IMR-90 (cell line): ENCODE measurements at regions not wholly inside any gene's neighbourhood (a gene's known extent, or its start where the extent isn't known, plus 50 kb on each side); places are given as distances from the start of the nearest gene placed in this dataset.

Experiments used
- ATAC-seq: fragments of 200-7000 bp; cut with Tn5 transposase; 2 replicates; pipeline ENCODE4 v1.9.1; 2020; ENCODE audit warnings: low read depth, mild to moderate bottlenecking, moderate library complexity
- BruUV-seq: library from RNA; stranded (reverse); fragments of 400-500 nt; replicated peaks from 2 replicates; lab custom pipeline; 2021; lab: Mats Ljungman, UMichigan
- CTCF ChIA-PET: fragments of 300-600 bp; formaldehyde crosslinking; extraction: SDS; loops from one replicate; lab custom pipeline; 2021; ENCODE audit warnings: antibody characterized with exemption; lab: Yijun Ruan, JAX
- POLR2A ChIA-PET: fragments of 300-600 bp; sonication (Branson Sonifier 250); formaldehyde crosslinking; loops from one replicate; lab custom pipeline; 2022; ENCODE audit warnings: antibody characterized with exemption; ENCODE audit not compliant: unreplicated experiment; lab: Charles Lee
- DNase-seq: peaks from one replicate; pipeline ENCODE4 v3.0.0; 2013
- H2AFZ ChIP-seq: replicated peaks from 2 replicates; pipeline ENCODE3; 2013; ENCODE audit warnings: low read length, mild to moderate bottlenecking; ENCODE audit not compliant: poor library complexity
- H2AK5ac ChIP-seq: 2 replicates; pipeline ENCODE4 v1.6.1; 2013; ENCODE audit warnings: low read depth, low read length, inconsistent platforms
- H2AK9ac ChIP-seq: replicated peaks from 2 replicates; pipeline ENCODE3; 2013; ENCODE audit warnings: mild to moderate bottlenecking, low read depth, low read length, moderate library complexity; ENCODE audit not compliant: poor library complexity
- H2BK120ac ChIP-seq: 2 replicates; pipeline ENCODE4 v1.6.1; 2013; ENCODE audit warnings: low read depth, low read length, inconsistent platforms
- H2BK15ac ChIP-seq: 3 replicates; pipeline ENCODE4 v1.6.1; 2013; ENCODE audit warnings: low read depth, low read length, inconsistent platforms
- H2BK20ac ChIP-seq: 2 replicates; pipeline ENCODE4 v1.6.1; 2013; ENCODE audit warnings: low read depth, mild to moderate bottlenecking, inconsistent platforms, low read length, moderate library complexity
- H2BK5ac ChIP-seq: 2 replicates; pipeline ENCODE4 v1.6.1; 2013; ENCODE audit warnings: mild to moderate bottlenecking, low read depth, low read length, inconsistent platforms; ENCODE audit not compliant: poor library complexity, severe bottlenecking
- H3K14ac ChIP-seq: replicated peaks from 2 replicates; pipeline ENCODE4 v1.6.1; 2013; ENCODE audit warnings: low read depth, low read length, inconsistent platforms
- H3K18ac ChIP-seq: 2 replicates; pipeline ENCODE4 v1.6.1; 2013; ENCODE audit warnings: low read depth, low read length, control low read depth
- H3K23ac ChIP-seq: 2 replicates; pipeline ENCODE4 v1.6.1; 2013; ENCODE audit warnings: low read depth, low read length, inconsistent platforms
- H3K27ac ChIP-seq: 2 replicates; pipeline ENCODE4 v1.5.1; 2013; ENCODE audit warnings: mild to moderate bottlenecking, control low read depth, low read length; ENCODE audit not compliant: insufficient read depth
- H3K27me3 ChIP-seq: 2 replicates; pipeline ENCODE4 v1.6.1; 2013; ENCODE audit warnings: low read length; ENCODE audit not compliant: control insufficient read depth, insufficient read depth
- H3K36me3 ChIP-seq: 2 replicates; pipeline ENCODE4 v1.6.1; 2013; ENCODE audit warnings: low read length, mixed read lengths; ENCODE audit not compliant: control insufficient read depth, insufficient read depth
- H3K4ac ChIP-seq: 2 replicates; pipeline ENCODE4 v1.6.1; 2013; ENCODE audit warnings: low read depth, low read length, inconsistent platforms
- H3K4me1 ChIP-seq: 2 replicates; pipeline ENCODE4 v1.6.1; 2013; ENCODE audit warnings: low read length, mixed read lengths; ENCODE audit not compliant: control insufficient read depth, insufficient read depth
- H3K4me2 ChIP-seq: 2 replicates; pipeline ENCODE4 v1.6.1; 2013; ENCODE audit warnings: low read depth, mild to moderate bottlenecking, control low read depth, low read length, moderate library complexity
- H3K4me3 ChIP-seq: 2 replicates; pipeline ENCODE4 v1.5.1; 2013; ENCODE audit warnings: low read depth, mild to moderate bottlenecking, control low read depth, low read length, moderate library complexity; ENCODE audit not compliant: insufficient read depth
- H3K56ac ChIP-seq: 2 replicates; pipeline ENCODE4 v1.6.1; 2013; ENCODE audit warnings: low read length, inconsistent platforms; ENCODE audit not compliant: insufficient read depth; ENCODE audit errors: extremely low read depth
- H3K79me1 ChIP-seq, 2 experiments: 2 replicates each; pipeline ENCODE4 v1.6.1; 2013; ENCODE audit warnings: low read length in 2 of 2, inconsistent platforms in 1 of 2, low read depth in 1 of 2
- H3K9ac ChIP-seq: 2 replicates; pipeline ENCODE4 v1.6.1; 2013; ENCODE audit warnings: low read depth, low read length, control low read depth
- H3K9me1 ChIP-seq: 2 replicates; pipeline ENCODE4 v1.6.1; 2013; ENCODE audit warnings: low read length, inconsistent platforms; ENCODE audit not compliant: insufficient read depth
- H3K9me3 ChIP-seq: 2 replicates; pipeline ENCODE4 v1.6.1; 2013; ENCODE audit warnings: low read length; ENCODE audit not compliant: control insufficient read depth, insufficient read depth
- H4K20me1 ChIP-seq: 2 replicates; pipeline ENCODE4 v1.6.1; 2013; ENCODE audit warnings: low read length, inconsistent platforms; ENCODE audit not compliant: insufficient read depth
- H4K5ac ChIP-seq: 2 replicates; pipeline ENCODE4 v1.6.1; 2013; ENCODE audit warnings: mild to moderate bottlenecking, low read depth, low read length, control low read depth
- H4K8ac ChIP-seq, 2 experiments: 2 replicates each; pipeline ENCODE4 v1.6.1; 2013; ENCODE audit warnings: low read depth in 2 of 2, low read length in 2 of 2, control low read depth in 1 of 2, inconsistent platforms in 1 of 2
- H4K91ac ChIP-seq: 2 replicates; pipeline ENCODE4 v1.6.1; 2013; ENCODE audit warnings: low read depth, low read length, inconsistent platforms; ENCODE audit not compliant: insufficient read depth
- BHLHE40 ChIP-seq: fragments of 150-350 bp; IDR thresholded peaks from 2 replicates; pipeline ENCODE4 v1.6.1; 2016; ENCODE audit warnings: mild to moderate bottlenecking, low read depth, low read length
- CEBPB ChIP-seq: IDR thresholded peaks from 2 replicates; pipeline ENCODE4 v1.6.1; 2012; ENCODE audit warnings: low read depth, low read length, improper control_type of control experiment
- CHD1 ChIP-seq: IDR thresholded peaks from 2 replicates; pipeline ENCODE4 v1.6.1; 2012; ENCODE audit warnings: low read depth, low read length, improper control_type of control experiment
- ELK1 ChIP-seq: fragments of 150-350 bp; IDR thresholded peaks from 2 replicates; pipeline ENCODE4 v1.6.1; 2016; ENCODE audit warnings: low read depth, mild to moderate bottlenecking, low read length, moderate library complexity, borderline replicate concordance
- FOS ChIP-seq: fragments of 150-350 bp; IDR thresholded peaks from 2 replicates; pipeline ENCODE4 v1.6.1; 2016; ENCODE audit warnings: low read depth, low read length
- MAFK ChIP-seq: IDR thresholded peaks from 2 replicates; pipeline ENCODE4 v1.6.1; 2012; ENCODE audit warnings: low read depth, low read length, improper control_type of control experiment
- MAZ ChIP-seq: IDR thresholded peaks from 2 replicates; pipeline ENCODE4 v1.6.1; 2012; ENCODE audit warnings: low read depth, mild to moderate bottlenecking, low read length, improper control_type of control experiment, moderate library complexity, borderline replicate concordance
- MXI1 ChIP-seq: IDR thresholded peaks from 2 replicates; pipeline ENCODE4 v1.6.1; 2012; ENCODE audit warnings: low read depth, mild to moderate bottlenecking, low read length, moderate library complexity, borderline replicate concordance
- NFE2L2 ChIP-seq: fragments of 150-350 bp; IDR thresholded peaks from 2 replicates; pipeline ENCODE4 v1.6.1; 2016; ENCODE audit warnings: low read depth, mild to moderate bottlenecking, low read length
- POLR2A ChIP-seq: IDR thresholded peaks from 2 replicates; pipeline ENCODE4 v1.6.1; 2012; ENCODE audit warnings: mild to moderate bottlenecking, low read depth, low read length
- RAD21 ChIP-seq: IDR thresholded peaks from 2 replicates; pipeline ENCODE4 v1.6.1; 2012; ENCODE audit warnings: low read length, improper control_type of control experiment
- RCOR1 ChIP-seq: IDR thresholded peaks from 2 replicates; pipeline ENCODE4 v1.6.1; 2012; ENCODE audit warnings: mild to moderate bottlenecking, low read length, improper control_type of control experiment; ENCODE audit not compliant: insufficient replicate concordance
- RFX5 ChIP-seq: IDR thresholded peaks from 2 replicates; pipeline ENCODE4 v1.8.0; 2012; ENCODE audit warnings: low read depth, mild to moderate bottlenecking, low read length, moderate library complexity
- SMC3 ChIP-seq: fragments of 150-350 bp; IDR thresholded peaks from 2 replicates; pipeline ENCODE4 v1.6.1; 2016; ENCODE audit warnings: low read depth, mild to moderate bottlenecking, antibody characterized with exemption, low read length, moderate library complexity
- WGBS, 2 experiments: methylation state at CpG; one replicate each; pipeline versions ENCODE4 v1.1.5 to v1.1.7; 2013; ENCODE audit warnings: missing lambda C conversion rate in 2 of 2; ENCODE audit not compliant: insufficient read length in 1 of 2; ENCODE audit errors: extremely low coverage in 2 of 2; 5-methylcytosine and 5-hydroxymethylcytosine counted together
- dilution Hi-C: fragments of 300-500 bp; cut with HindIII; formaldehyde crosslinking; loops from one replicate; pipeline ENCODE4 v1.14.3; 2018; ENCODE audit warnings: low sequenced_read_pairs; ENCODE audit not compliant: unreplicated experiment
- in situ Hi-C: fragments of 300-500 bp; cut with MboI; formaldehyde crosslinking; loops from 3 replicates; pipeline ENCODE4 v1.14.3; 2019; ENCODE audit warnings: low sequenced_read_pairs, inconsistent platforms, mixed read lengths
- intact Hi-C: fragments of 100-400 bp; cut with micrococcal nuclease; formaldehyde crosslinking; loops from 2 replicates; pipeline ENCODE4 v1.10.0; 2022
- TF ChIP-seq, protein P1 (sequence below): fragments of 150-350 bp; IDR thresholded peaks from 2 replicates; pipeline ENCODE4 v1.6.1; 2017; ENCODE audit warnings: mild to moderate bottlenecking, antibody characterized with exemption, low read length, low read depth
- TF ChIP-seq, protein P2 (sequence below): conservative IDR thresholded peaks from 2 replicates; pipeline ENCODE4 v1.5.1; 2012; ENCODE audit warnings: mild to moderate bottlenecking, low read depth, low read length, improper control_type of control experiment

DNA sequence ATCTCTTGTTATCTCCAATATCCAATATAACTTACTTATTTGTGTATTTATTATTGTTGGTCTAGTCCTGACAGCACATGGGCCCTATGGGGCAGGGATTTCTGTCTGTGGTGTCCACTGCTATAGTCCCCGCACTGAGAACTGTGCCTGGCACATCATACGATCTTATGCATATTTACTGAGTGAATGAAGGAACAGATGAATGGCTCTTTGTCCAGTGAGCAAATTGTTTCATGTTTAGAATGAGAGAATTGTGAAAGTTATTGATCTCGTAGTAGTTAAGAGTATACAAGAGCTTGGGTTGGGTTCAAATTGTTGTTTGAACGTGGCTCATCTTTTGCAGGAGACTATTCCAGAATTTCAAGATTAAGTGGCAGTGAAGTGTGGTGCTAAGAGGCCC is 96.1 kb upstream of the SLC34A2 start:
- H3K56ac ChIP-seq: no peak overlapping the region
- H3K27me3 ChIP-seq: peaks cover 2% of the 10 kb centered on the region; the same call in 1 of the 2 replicates
- no peak overlapping the region for H3K14ac ChIP-seq
- no peaks in the 10 kb centered on the region for H3K79me1 ChIP-seq
- no peak for DNase-seq
- no peak overlapping the region for H3K18ac ChIP-seq
- H2BK20ac ChIP-seq: no peak overlapping the region
- intact Hi-C loops (no loop called here), in situ Hi-C loops (no loop called here), dilution Hi-C loops (no loop called here)
- ATAC-seq: no peak
- H3K27ac ChIP-seq: no peak overlapping the region
- no peak overlapping the region for H2BK120ac ChIP-seq
- H3K36me3 ChIP-seq: no peaks in the 10 kb centered on the region
- no peak overlapping the region for H2BK5ac ChIP-seq
- BruUV-seq: no TSS peak
- H3K4me2 ChIP-seq: no peak overlapping the region
- no peaks in the 10 kb centered on the region for H4K20me1 ChIP-seq
- ChIA-PET CTCF (no interaction called here), POLR2A (no interaction called here)
- no peak overlapping the region for H4K5ac ChIP-seq
- H3K9me1 ChIP-seq: no peaks in the 10 kb centered on the region
- TF ChIP-seq FOS (no peak), CHD1 (no peak), BHLHE40 (no peak), RAD21 (no peak), ELK1 (no peak), RFX5 (no peak), RCOR1 (no peak), NFE2L2 (no peak), MAFK (no peak), SMC3 (no peak), POLR2A (no peak), MXI1 (no peak), CEBPB (no peak), MAZ (no peak)
- TF ChIP-seq, protein P1, sequence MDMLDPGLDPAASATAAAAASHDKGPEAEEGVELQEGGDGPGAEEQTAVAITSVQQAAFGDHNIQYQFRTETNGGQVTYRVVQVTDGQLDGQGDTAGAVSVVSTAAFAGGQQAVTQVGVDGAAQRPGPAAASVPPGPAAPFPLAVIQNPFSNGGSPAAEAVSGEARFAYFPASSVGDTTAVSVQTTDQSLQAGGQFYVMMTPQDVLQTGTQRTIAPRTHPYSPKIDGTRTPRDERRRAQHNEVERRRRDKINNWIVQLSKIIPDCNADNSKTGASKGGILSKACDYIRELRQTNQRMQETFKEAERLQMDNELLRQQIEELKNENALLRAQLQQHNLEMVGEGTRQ: no peak
- TF ChIP-seq, protein P2, sequence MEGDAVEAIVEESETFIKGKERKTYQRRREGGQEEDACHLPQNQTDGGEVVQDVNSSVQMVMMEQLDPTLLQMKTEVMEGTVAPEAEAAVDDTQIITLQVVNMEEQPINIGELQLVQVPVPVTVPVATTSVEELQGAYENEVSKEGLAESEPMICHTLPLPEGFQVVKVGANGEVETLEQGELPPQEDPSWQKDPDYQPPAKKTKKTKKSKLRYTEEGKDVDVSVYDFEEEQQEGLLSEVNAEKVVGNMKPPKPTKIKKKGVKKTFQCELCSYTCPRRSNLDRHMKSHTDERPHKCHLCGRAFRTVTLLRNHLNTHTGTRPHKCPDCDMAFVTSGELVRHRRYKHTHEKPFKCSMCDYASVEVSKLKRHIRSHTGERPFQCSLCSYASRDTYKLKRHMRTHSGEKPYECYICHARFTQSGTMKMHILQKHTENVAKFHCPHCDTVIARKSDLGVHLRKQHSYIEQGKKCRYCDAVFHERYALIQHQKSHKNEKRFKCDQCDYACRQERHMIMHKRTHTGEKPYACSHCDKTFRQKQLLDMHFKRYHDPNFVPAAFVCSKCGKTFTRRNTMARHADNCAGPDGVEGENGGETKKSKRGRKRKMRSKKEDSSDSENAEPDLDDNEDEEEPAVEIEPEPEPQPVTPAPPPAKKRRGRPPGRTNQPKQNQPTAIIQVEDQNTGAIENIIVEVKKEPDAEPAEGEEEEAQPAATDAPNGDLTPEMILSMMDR: no peak
- no peak overlapping the region for H3K4ac ChIP-seq
- no peak overlapping the region for H4K8ac ChIP-seq
- no peak overlapping the region for H2AFZ ChIP-seq
- H4K91ac ChIP-seq: no peak overlapping the region
- no peak overlapping the region for H3K4me3 ChIP-seq
- no peaks in the 10 kb centered on the region for H3K4me1 ChIP-seq
- H2AK9ac ChIP-seq: no peak overlapping the region
- no peak overlapping the region for H3K9ac ChIP-seq
- WGBS, 2 experiments: 84% methylated on average over 3 of the region's 4 CpGs; no CpG with 5 or more reads in 1 of the 2 experiments
- no peak overlapping the region for H3K23ac ChIP-seq
- no peak overlapping the region for H2AK5ac ChIP-seq
- no peak overlapping the region for H2BK15ac ChIP-seq
- H3K9me3 ChIP-seq: no peaks in the 10 kb centered on the region
